Stimulated activated memory B cell treated with anti-CD40 and anti-IgM and Interleukin-4, amounts not matched to agents 10 μg/mL and 1 μg/mL and 100 μg/mL, for 72 hours (primary cell): ENCODE measurements at regions not wholly inside any gene's neighbourhood (a gene's known extent, or its start where the extent isn't known, plus 50 kb on each side); places are given as distances from the start of the nearest gene placed in this dataset.
"Not testable (repeated sequence)": the region's sequence is repeated elsewhere in the genome, so short reads cannot be mapped to it uniquely, and the experiment has no call there.

Experiments
- ATAC-seq: fragments of 150-1000 bp; cut with Tn5 transposase; 2 replicates; pipeline ENCODE4 v1.10.0; 2021
- H3K27ac Mint-ChIP-seq: one replicate; pipeline ENCODE4 v1.8.0; 2022; ENCODE audit warnings: mild to moderate bottlenecking, mixed read lengths
- H3K27me3 Mint-ChIP-seq: one replicate; pipeline ENCODE4 v1.8.0; 2022; ENCODE audit warnings: mixed read lengths
- H3K36me3 Mint-ChIP-seq: one replicate; pipeline ENCODE4 v1.8.0; 2022; ENCODE audit warnings: mixed read lengths
- H3K4me1 Mint-ChIP-seq: one replicate; pipeline ENCODE4 v1.8.0; 2022; ENCODE audit warnings: mixed read lengths
- H3K4me3 Mint-ChIP-seq: one replicate; pipeline ENCODE4 v1.8.0; 2022; ENCODE audit warnings: mild to moderate bottlenecking, moderate library complexity, mixed read lengths
- H3K9me3 Mint-ChIP-seq: one replicate; pipeline ENCODE4 v1.8.0; 2022; ENCODE audit warnings: mixed read lengths

DNA sequence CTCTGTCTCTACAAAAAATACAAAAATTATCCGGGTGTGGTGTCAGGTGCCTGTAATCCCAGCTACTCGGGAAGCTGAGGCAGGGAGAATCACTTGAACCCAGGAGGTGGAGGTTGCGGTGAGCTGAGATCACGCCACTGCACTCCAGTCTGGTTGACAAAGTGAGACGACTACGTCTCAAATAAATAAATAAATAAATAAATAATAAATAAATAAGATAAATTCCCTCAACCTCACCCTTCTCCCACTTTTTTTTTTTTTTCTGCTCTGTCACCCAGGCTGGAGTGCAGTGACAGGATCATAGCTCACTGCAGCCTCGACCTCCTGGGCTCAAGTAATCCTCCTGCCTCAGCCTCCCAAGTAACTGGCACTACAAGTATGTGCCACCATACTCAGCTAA lies 125.9 kb upstream of the CACNA1A start:
- not testable (repeated sequence) for H3K4me3 Mint-ChIP-seq, H3K9me3 Mint-ChIP-seq, H3K4me1 Mint-ChIP-seq, ATAC-seq, H3K36me3 Mint-ChIP-seq, H3K27ac Mint-ChIP-seq
- peaks cover 23% of the 10 kb centered on the region for H3K27me3 Mint-ChIP-seq

DNA sequence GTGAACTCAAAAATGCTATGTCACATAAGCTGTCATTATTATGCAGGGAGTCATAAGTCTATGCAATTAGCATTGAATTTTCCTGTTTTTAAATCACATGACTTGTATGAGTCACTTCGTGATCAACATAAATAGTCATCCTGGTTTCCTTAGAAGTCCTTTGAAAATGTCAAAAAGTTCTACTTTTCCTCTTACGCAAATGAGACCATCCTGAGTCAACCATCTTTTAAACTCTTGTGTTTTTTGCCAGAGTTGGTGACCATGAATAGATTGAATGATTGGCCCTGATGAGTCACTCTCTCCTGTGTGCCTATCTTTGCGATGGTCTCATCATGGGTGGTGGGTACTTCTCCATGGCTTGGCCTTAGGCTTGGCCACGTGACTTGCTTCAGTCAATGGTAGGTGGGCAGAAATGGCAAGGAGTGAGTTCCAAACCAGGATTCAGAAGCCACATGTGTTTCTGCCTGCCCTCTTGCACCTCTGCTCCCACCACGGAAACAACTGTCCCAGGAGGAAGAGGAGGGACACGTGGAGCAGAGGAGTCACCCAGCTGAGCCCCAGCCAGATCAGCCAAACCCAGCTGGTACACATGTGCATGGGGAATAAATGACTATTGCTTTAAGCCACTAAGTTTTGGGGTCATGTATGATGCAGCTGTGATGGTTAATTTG lies 123.5 kb upstream of the CACNA1A start:
- no peak overlapping the region for H3K4me3 Mint-ChIP-seq
- no peak for ATAC-seq
- no peak overlapping the region for H3K27ac Mint-ChIP-seq
- peaks cover 6% of the 10 kb centered on the region for H3K9me3 Mint-ChIP-seq
- peaks cover 6% of the 10 kb centered on the region for H3K4me1 Mint-ChIP-seq
- peaks cover 43% of the 10 kb centered on the region for H3K27me3 Mint-ChIP-seq
- H3K36me3 Mint-ChIP-seq = no peaks in the 10 kb centered on the region

DNA sequence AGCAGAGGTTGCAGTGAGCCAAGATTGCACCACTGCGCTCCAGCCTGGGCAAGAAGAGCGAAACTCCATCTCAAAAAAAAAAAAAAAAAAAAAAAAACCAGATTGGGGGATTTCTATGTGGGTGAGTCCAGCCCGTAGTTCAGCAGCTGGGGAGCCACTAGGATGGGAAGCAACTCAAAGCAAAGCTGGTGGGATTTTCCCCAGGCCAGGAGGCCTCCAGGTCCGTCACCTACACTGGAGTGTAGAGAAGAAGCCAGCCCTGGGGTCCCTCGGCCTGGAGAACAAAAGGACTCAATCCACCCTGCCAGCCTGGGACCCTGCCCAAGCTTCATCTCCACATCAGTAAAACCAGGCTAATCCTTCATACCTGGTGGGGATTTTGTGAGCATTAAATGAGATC lies 121.3 kb upstream of the CACNA1A start:
- ATAC-seq = peak; percentile 41
- Mint-ChIP-seq H3K36me3 (no peaks in the 10 kb centered on the region), H3K4me3 (no peak overlapping the region), H3K27ac (no peak overlapping the region), H3K27me3 (peaks cover 66% of the 10 kb centered on the region), H3K9me3 (no peaks in the 10 kb centered on the region), H3K4me1 (no peaks in the 10 kb centered on the region)

GRCh38 chr19:13623716-13624710 lies 117.7 kb upstream of the CACNA1A start:
- no peak for ATAC-seq
- Mint-ChIP-seq H3K27ac (no peak overlapping the region), H3K4me1 (no peaks in the 10 kb centered on the region), H3K36me3 (no peaks in the 10 kb centered on the region), H3K27me3 (peaks cover 68% of the 10 kb centered on the region), H3K9me3 (no peaks in the 10 kb centered on the region), H3K4me3 (no peak overlapping the region)

- peaks cover 74% of the 10 kb centered on the region for H3K27me3 Mint-ChIP-seq
- H3K9me3 Mint-ChIP-seq = peaks cover 4% of the 10 kb centered on the region
- H3K27ac Mint-ChIP-seq = no peak overlapping the region
- no peak overlapping the region for H3K4me3 Mint-ChIP-seq
- ATAC-seq = no peak
- no peaks in the 10 kb centered on the region for H3K4me1 Mint-ChIP-seq
- no peaks in the 10 kb centered on the region for H3K36me3 Mint-ChIP-seq
These were observed 116.8 kb upstream of the CACNA1A start for GRCh38 chr19:13622766-13623715.

DNA sequence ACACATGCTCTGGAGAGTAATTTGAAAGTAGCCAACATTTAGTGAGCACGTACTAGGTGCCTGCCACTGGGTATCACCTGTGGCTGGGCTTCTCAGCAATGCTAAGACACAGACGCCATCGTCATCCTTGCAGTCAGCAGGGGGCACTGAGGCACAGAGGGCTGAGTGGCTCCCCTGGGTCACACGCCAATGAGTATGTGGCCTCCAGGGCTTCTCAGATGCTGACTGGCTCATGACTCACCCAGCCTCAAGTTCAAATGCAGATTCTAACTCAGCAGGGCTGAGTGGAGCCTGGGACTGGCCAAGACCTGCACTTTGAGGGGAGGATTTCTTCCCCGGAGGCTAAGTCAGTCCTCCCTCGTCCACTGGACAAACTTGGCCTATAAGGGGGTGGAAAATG lies 115.1 kb upstream of the CACNA1A start:
- Mint-ChIP-seq H3K4me3 (no peak overlapping the region), H3K36me3 (no peaks in the 10 kb centered on the region), H3K4me1 (no peaks in the 10 kb centered on the region), H3K27me3 (peaks cover 75% of the 10 kb centered on the region), H3K27ac (no peak overlapping the region), H3K9me3 (peaks cover 4% of the 10 kb centered on the region)
- ATAC-seq = peak; percentile 61

GRCh38 chr19:13619203-13619632 lies 112.9 kb upstream of the CACNA1A start:
- H3K27ac Mint-ChIP-seq = no peak overlapping the region
- H3K27me3 Mint-ChIP-seq = peaks cover 58% of the 10 kb centered on the region

GRCh38 chr19:13615890-13616289 lies 109.6 kb upstream of the CACNA1A start:
- peaks cover 4% of the 10 kb centered on the region for H3K9me3 Mint-ChIP-seq
- H3K4me1 Mint-ChIP-seq = no peaks in the 10 kb centered on the region
- H3K27ac Mint-ChIP-seq = no peak overlapping the region
- H3K4me3 Mint-ChIP-seq = no peak overlapping the region
- peaks cover 37% of the 10 kb centered on the region for H3K27me3 Mint-ChIP-seq
- ATAC-seq = no peak
- no peaks in the 10 kb centered on the region for H3K36me3 Mint-ChIP-seq

More at GRCh38 chr19:13619203-13619632, 112.9 kb upstream of the CACNA1A start:
- no peaks in the 10 kb centered on the region for H3K4me1 Mint-ChIP-seq
- peaks cover 4% of the 10 kb centered on the region for H3K9me3 Mint-ChIP-seq
- no peak overlapping the region for H3K4me3 Mint-ChIP-seq
- ATAC-seq = no peak
- no peaks in the 10 kb centered on the region for H3K36me3 Mint-ChIP-seq

- Mint-ChIP-seq H3K27ac (no peak overlapping the region), H3K36me3 (no peaks in the 10 kb centered on the region), H3K27me3 (peaks cover 52% of the 10 kb centered on the region), H3K9me3 (peaks cover under 1% of the 10 kb centered on the region), H3K4me1 (peaks cover 4% of the 10 kb centered on the region), H3K4me3 (no peak overlapping the region)
- ATAC-seq = no peak
These were observed 107.2 kb upstream of the CACNA1A start for GRCh38 chr19:13613447-13613846.

GRCh38 chr19:13611596-13611995 lies 105.3 kb upstream of the CACNA1A start:
- Mint-ChIP-seq H3K4me3 (no peak overlapping the region), H3K27me3 (peaks cover 49% of the 10 kb centered on the region), H3K4me1 (peaks cover 4% of the 10 kb centered on the region), H3K27ac (no peak overlapping the region), H3K36me3 (no peaks in the 10 kb centered on the region), H3K9me3 (no peaks in the 10 kb centered on the region)
- no peak for ATAC-seq

GRCh38 chr19:13610039-13610691 lies 103.9 kb upstream of the CACNA1A start:
- no peak for ATAC-seq
- Mint-ChIP-seq H3K27ac (no peak overlapping the region), H3K4me1 (peaks cover 5% of the 10 kb centered on the region), H3K27me3 (peaks cover 44% of the 10 kb centered on the region), H3K4me3 (no peak overlapping the region), H3K36me3 (no peaks in the 10 kb centered on the region), H3K9me3 (no peaks in the 10 kb centered on the region)

DNA sequence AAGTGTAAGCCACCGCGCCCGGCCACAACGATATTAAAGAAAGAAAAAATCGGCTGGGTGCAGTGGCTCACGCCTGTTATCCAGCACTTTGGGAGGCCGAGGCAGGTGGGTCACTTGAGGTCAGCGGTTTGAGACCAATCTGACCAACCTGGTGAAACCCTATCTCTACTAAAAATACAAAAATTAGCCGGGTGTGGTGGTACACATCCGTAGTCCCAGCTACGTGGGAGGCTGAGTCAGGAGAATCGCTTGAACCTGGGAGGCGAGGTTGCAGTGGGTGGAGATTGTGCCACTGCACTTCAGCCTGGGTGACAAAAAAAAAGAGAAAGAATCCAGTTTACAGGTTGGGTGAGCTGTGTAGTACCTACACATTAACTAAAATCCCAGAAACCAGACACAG lies 99.9 kb upstream of the CACNA1A start:
- no peak for ATAC-seq
- H3K4me1 Mint-ChIP-seq = peaks cover 12% of the 10 kb centered on the region
- no peaks in the 10 kb centered on the region for H3K36me3 Mint-ChIP-seq
- H3K27ac Mint-ChIP-seq = no peak overlapping the region
- peaks cover 64% of the 10 kb centered on the region for H3K27me3 Mint-ChIP-seq
- H3K4me3 Mint-ChIP-seq = no peak overlapping the region
- no peaks in the 10 kb centered on the region for H3K9me3 Mint-ChIP-seq

GRCh38 chr19:13604902-13605586 lies 98.8 kb upstream of the CACNA1A start:
- no peak overlapping the region for H3K4me3 Mint-ChIP-seq
- no peak overlapping the region for H3K27ac Mint-ChIP-seq
- H3K27me3 Mint-ChIP-seq = peaks cover 60% of the 10 kb centered on the region
- H3K4me1 Mint-ChIP-seq = peaks cover 11% of the 10 kb centered on the region
- H3K9me3 Mint-ChIP-seq = no peaks in the 10 kb centered on the region
- ATAC-seq = no peak
- no peaks in the 10 kb centered on the region for H3K36me3 Mint-ChIP-seq

- no peak overlapping the region for H3K27ac Mint-ChIP-seq
- no peak overlapping the region for H3K4me3 Mint-ChIP-seq
- no peaks in the 10 kb centered on the region for H3K9me3 Mint-ChIP-seq
- no peak for ATAC-seq
- peaks cover 7% of the 10 kb centered on the region for H3K4me1 Mint-ChIP-seq
- peaks cover 63% of the 10 kb centered on the region for H3K27me3 Mint-ChIP-seq
- no peaks in the 10 kb centered on the region for H3K36me3 Mint-ChIP-seq
These were observed 94.5 kb upstream of the CACNA1A start for GRCh38 chr19:13600802-13601201.
